IMR-90 (cell line): ENCODE measurements at regions not wholly inside any gene's neighbourhood (a gene's known extent, or its start where the extent isn't known, plus 50 kb on each side); places are given as distances from the start of the nearest gene placed in this dataset.

Experiments
- POLR2A ChIP-seq: IDR thresholded peaks from 2 replicates; pipeline ENCODE4 v1.6.1; 2012; ENCODE audit warnings: mild to moderate bottlenecking, low read depth, low read length
- TF ChIP-seq, protein P1 (sequence below): conservative IDR thresholded peaks from 2 replicates; pipeline ENCODE4 v1.5.1; 2012; ENCODE audit warnings: mild to moderate bottlenecking, low read depth, low read length, improper control_type of control experiment
- TF ChIP-seq, protein P2 (sequence below): fragments of 150-350 bp; IDR thresholded peaks from 2 replicates; pipeline ENCODE4 v1.6.1; 2017; ENCODE audit warnings: mild to moderate bottlenecking, antibody characterized with exemption, low read length, low read depth

DNA sequence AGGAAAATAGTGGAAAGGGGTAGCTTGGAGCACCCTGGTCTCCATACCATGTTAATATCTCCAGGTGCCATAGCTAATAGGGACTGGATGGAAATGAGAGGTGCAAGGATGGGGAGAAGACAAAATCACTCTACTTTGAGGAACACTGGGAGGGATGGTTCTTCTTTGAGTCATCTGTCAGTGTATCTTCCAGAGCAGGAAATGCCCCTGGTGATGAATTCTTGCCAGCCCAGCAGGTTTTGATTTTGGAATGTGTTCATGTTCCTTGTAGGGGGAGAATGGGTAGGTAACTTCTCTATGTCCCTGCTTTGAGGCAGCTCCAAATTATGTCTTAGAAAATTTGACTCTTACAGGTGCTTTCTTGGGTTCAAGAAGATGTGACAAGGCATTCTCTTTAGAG, 177.0 kb upstream of the GLI3 start:
- TF ChIP-seq, protein P1, sequence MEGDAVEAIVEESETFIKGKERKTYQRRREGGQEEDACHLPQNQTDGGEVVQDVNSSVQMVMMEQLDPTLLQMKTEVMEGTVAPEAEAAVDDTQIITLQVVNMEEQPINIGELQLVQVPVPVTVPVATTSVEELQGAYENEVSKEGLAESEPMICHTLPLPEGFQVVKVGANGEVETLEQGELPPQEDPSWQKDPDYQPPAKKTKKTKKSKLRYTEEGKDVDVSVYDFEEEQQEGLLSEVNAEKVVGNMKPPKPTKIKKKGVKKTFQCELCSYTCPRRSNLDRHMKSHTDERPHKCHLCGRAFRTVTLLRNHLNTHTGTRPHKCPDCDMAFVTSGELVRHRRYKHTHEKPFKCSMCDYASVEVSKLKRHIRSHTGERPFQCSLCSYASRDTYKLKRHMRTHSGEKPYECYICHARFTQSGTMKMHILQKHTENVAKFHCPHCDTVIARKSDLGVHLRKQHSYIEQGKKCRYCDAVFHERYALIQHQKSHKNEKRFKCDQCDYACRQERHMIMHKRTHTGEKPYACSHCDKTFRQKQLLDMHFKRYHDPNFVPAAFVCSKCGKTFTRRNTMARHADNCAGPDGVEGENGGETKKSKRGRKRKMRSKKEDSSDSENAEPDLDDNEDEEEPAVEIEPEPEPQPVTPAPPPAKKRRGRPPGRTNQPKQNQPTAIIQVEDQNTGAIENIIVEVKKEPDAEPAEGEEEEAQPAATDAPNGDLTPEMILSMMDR = no peak
- TF ChIP-seq, protein P2, sequence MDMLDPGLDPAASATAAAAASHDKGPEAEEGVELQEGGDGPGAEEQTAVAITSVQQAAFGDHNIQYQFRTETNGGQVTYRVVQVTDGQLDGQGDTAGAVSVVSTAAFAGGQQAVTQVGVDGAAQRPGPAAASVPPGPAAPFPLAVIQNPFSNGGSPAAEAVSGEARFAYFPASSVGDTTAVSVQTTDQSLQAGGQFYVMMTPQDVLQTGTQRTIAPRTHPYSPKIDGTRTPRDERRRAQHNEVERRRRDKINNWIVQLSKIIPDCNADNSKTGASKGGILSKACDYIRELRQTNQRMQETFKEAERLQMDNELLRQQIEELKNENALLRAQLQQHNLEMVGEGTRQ = no peak
- no peak for TF ChIP-seq POLR2A
